Activated CD4-positive, alpha-beta memory T cell treated with anti-CD3 and anti-CD28 coated beads for 36 hours (primary cell): ENCODE measurements at regions not wholly inside any gene's neighbourhood (a gene's known extent, or its start where the extent isn't known, plus 50 kb on each side); places are given as distances from the start of the nearest gene placed in this dataset.
"Not testable (repeated sequence)": the region's sequence is repeated elsewhere in the genome, so short reads cannot be mapped to it uniquely, and the experiment has no call there.

Source experiments
- CTCF ChIA-PET: fragments of 350-600 bp; sonication (Branson Sonifier 250); formaldehyde crosslinking; loops from one replicate; lab custom pipeline; 2021; ENCODE audit warnings: antibody characterized with exemption, inconsistent platforms; lab: Charles Lee
- POLR2A ChIA-PET: fragments of 350-600 bp; sonication (Branson Sonifier 250); formaldehyde crosslinking; loops from one replicate; lab custom pipeline; 2021; ENCODE audit warnings: antibody characterized with exemption; lab: Charles Lee
- DNase-seq: peaks from one replicate; pipeline ENCODE4 v3.0.0-alpha.2; 2020
- H3K27ac Mint-ChIP-seq: one replicate; pipeline ENCODE4 v1.8.0; 2021; ENCODE audit warnings: mixed read lengths
- H3K27me3 Mint-ChIP-seq: one replicate; pipeline ENCODE4 v1.8.0; 2021; ENCODE audit warnings: mixed read lengths
- H3K36me3 Mint-ChIP-seq: one replicate; pipeline ENCODE4 v1.8.0; 2021; ENCODE audit warnings: mixed read lengths
- H3K4me1 Mint-ChIP-seq: one replicate; pipeline ENCODE4 v1.8.0; 2021; ENCODE audit warnings: low read depth, mixed read lengths
- H3K4me3 Mint-ChIP-seq: one replicate; pipeline ENCODE4 v1.8.0; 2021; ENCODE audit warnings: mild to moderate bottlenecking, mixed read lengths
- H3K9me3 Mint-ChIP-seq: one replicate; pipeline ENCODE4 v1.8.0; 2021; ENCODE audit warnings: mixed read lengths
- intact Hi-C: fragments of 100-400 bp; cut with micrococcal nuclease; formaldehyde crosslinking; loops from one replicate; pipeline ENCODE4 v1.15.1; 2023

GRCh38 chr13:95391785-95392184 lies 90.5 kb upstream of the ABCC4 start:
- intact Hi-C loops: no loop called here
- no peak overlapping the region for H3K27ac Mint-ChIP-seq
- ChIA-PET CTCF (interaction anchor here (1.0 kb wide), 1 partner anchor 12 kb away, joined by 3 read pairs; no protein-coding TSS in a partner anchor), POLR2A (no interaction called here)
- H3K9me3 Mint-ChIP-seq: no peaks in the 10 kb centered on the region
- no peaks in the 10 kb centered on the region for H3K4me1 Mint-ChIP-seq
- H3K36me3 Mint-ChIP-seq: no peaks in the 10 kb centered on the region
- peaks cover 15% of the 10 kb centered on the region for H3K27me3 Mint-ChIP-seq
- DNase-seq: no peak
- H3K4me3 Mint-ChIP-seq: no peak overlapping the region

GRCh38 chr13:95392597-95392996 lies 91.3 kb upstream of the ABCC4 start:
- no peaks in the 10 kb centered on the region for H3K36me3 Mint-ChIP-seq
- intact Hi-C loops: no loop called here
- ChIA-PET POLR2A (no interaction called here), CTCF (interaction anchor here (1.0 kb wide), 1 partner anchor 12 kb away, joined by 3 read pairs; no protein-coding TSS in a partner anchor)
- no peaks in the 10 kb centered on the region for H3K4me1 Mint-ChIP-seq
- no peak for DNase-seq
- peaks cover 15% of the 10 kb centered on the region for H3K27me3 Mint-ChIP-seq
- no peak overlapping the region for H3K27ac Mint-ChIP-seq
- H3K9me3 Mint-ChIP-seq: no peaks in the 10 kb centered on the region
- no peak overlapping the region for H3K4me3 Mint-ChIP-seq

GRCh38 chr13:95403349-95404140 lies 102.3 kb upstream of the ABCC4 start:
- H3K4me1 Mint-ChIP-seq: peaks cover 5% of the 10 kb centered on the region
- H3K9me3 Mint-ChIP-seq: no peaks in the 10 kb centered on the region
- CTCF ChIA-PET: interaction anchor here (0.8 to 10.4 kb wide), 46 partner anchors 9 to 968 kb away, joined by 3 to 233 read pairs (median 6); partner anchors contain the start of gene ABCC4
- intact Hi-C loops: loop anchor here (1.0 to 10.0 kb wide), 7 partner anchors 23 to 969 kb away; no protein-coding TSS in a partner anchor
- no peak overlapping the region for H3K27ac Mint-ChIP-seq
- H3K4me3 Mint-ChIP-seq: peak overlapping the region; percentile 79
- peak; percentile 14 for DNase-seq
- POLR2A ChIA-PET: no interaction called here
- peaks cover 6% of the 10 kb centered on the region for H3K27me3 Mint-ChIP-seq
- no peaks in the 10 kb centered on the region for H3K36me3 Mint-ChIP-seq

DNA sequence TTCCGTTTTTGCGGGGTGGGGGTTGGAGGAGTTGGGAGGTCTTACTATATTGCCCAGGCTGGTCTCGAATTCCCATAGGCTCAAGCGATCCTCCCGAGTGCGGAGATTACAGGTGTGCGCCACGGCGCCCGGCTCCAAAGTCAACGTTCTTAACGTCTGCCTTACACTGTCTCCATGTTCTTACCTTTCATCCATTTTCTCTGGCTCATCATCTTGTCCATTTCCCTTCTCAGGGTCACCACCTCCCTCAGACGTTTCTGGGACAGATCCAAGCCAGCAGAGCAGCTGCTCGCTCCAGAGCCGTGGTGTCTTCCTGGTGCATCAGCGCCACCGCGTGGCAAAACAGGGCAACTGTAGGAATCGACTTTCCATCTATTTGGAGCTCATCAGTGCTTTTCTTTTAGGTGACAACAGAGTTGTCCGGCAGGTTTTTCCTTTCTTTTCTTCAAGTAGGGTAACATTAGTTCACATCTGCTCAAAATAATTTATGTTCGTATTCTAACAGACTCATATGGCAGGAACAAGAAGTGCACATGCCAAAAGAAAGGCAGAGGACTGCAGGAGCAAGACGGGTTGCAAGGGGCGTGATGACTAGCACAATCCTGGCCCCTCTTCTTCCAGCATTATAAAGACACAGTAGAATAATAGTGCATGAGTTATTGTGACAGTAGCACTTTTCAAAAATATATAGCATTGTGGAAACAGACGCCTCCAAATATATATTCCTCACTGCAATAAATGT lies 103.1 kb upstream of the ABCC4 start:
- intact Hi-C loops: loop anchor here (1.0 to 10.0 kb wide), 7 partner anchors 24 to 970 kb away; no protein-coding TSS in a partner anchor
- peak; percentile 84 for DNase-seq
- H3K27me3 Mint-ChIP-seq: peaks cover 6% of the 10 kb centered on the region
- peaks cover 5% of the 10 kb centered on the region for H3K4me1 Mint-ChIP-seq
- H3K9me3 Mint-ChIP-seq: no peaks in the 10 kb centered on the region
- CTCF ChIA-PET: interaction anchor here (0.6 to 10.4 kb wide), 63 partner anchors 9 to 969 kb away, joined by 3 to 233 read pairs (median 4); partner anchors contain the start of gene ABCC4
- no peaks in the 10 kb centered on the region for H3K36me3 Mint-ChIP-seq
- no peak overlapping the region for H3K27ac Mint-ChIP-seq
- POLR2A ChIA-PET: interaction anchor here (0.7 kb wide), 1 partner anchor 220 kb away, joined by 3 read pairs; no protein-coding TSS in a partner anchor
- H3K4me3 Mint-ChIP-seq: peak overlapping the region; percentile 79

- Mint-ChIP-seq H3K27ac (no peak overlapping the region), H3K4me1 (peaks cover 5% of the 10 kb centered on the region), H3K27me3 (peaks cover 6% of the 10 kb centered on the region), H3K9me3 (no peaks in the 10 kb centered on the region), H3K4me3 (no peak overlapping the region), H3K36me3 (no peaks in the 10 kb centered on the region)
- no peak for DNase-seq
- intact Hi-C loops: loop anchor here (10.0 kb wide), 3 partner anchors 421 to 971 kb away; no protein-coding TSS in a partner anchor
- POLR2A ChIA-PET: no interaction called here
- CTCF ChIA-PET: interaction anchor here (0.7 to 10.4 kb wide), 5 partner anchors 24 to 732 kb away, joined by 3 to 233 read pairs (median 4); no protein-coding TSS in a partner anchor
Measured at GRCh38 chr13:95406176-95406575, 104.9 kb upstream of the ABCC4 start.

DNA sequence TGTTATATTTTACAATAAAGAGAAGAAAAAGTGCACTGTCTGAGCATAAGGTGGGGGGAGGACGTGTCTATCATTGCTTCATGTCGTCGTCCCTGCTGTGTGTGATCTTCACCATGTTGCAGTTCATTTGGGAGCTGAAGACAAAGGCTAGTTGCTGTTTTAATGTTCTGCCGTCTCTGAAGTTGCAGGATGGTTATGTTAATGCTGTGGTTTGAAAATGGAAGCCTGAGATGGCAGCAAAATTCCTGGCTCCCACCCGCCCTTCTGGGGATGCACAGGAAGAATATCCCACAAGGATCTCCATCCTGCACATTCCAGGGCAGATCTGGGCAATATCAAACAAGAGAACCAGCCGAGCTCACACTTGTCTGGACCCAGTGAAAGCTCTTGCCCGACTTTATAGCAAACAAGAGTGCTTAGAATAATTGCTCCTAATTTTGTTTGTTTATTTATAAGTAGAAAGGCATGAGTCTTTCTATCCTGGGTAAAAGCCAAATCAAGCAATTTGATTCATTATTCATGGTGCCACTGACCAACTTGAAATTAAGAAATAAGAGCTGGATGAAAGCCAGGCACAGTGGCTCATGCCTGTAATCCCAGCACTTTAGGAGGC lies 110.3 kb upstream of the ABCC4 start:
- Mint-ChIP-seq H3K27ac (no peak overlapping the region), H3K4me1 (no peaks in the 10 kb centered on the region), H3K9me3 (no peaks in the 10 kb centered on the region), H3K27me3 (peaks cover 2% of the 10 kb centered on the region), H3K4me3 (no peak overlapping the region), H3K36me3 (no peaks in the 10 kb centered on the region)
- CTCF ChIA-PET: interaction anchor here (0.7 to 1.2 kb wide), 2 partner anchors 31 to 220 kb away, joined by 3 to 4 read pairs; no protein-coding TSS in a partner anchor
- intact Hi-C loops: no loop called here
- POLR2A ChIA-PET: no interaction called here
- DNase-seq: no peak

DNA sequence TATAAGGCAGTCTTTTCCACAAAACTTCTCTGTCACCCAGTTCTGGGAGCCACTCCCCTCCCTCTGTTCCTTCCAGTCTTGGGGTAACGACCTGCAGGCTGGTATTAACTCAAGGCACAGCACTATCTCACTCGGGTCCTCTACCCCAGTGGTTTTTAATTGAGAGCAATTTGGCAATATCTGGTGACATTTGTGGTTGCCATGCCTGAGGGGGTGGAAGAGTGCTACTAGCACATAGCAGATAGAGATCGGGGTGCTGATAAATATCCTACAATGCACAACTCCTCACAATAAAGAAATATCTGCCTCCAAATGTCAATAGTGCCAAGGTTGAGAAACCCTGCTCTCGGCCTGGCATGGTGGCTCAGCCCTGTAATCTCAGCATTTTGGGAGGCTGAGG lies 117.7 kb upstream of the ABCC4 start:
- Mint-ChIP-seq H3K27ac (no peak overlapping the region), H3K36me3 (no peaks in the 10 kb centered on the region), H3K4me1 (no peaks in the 10 kb centered on the region), H3K9me3 (peaks cover 2% of the 10 kb centered on the region), H3K27me3 (peaks cover 6% of the 10 kb centered on the region), H3K4me3 (no peak overlapping the region)
- ChIA-PET POLR2A (no interaction called here), CTCF (interaction anchor here (2.6 kb wide), 1 partner anchor 15 kb away, joined by 13 read pairs; no protein-coding TSS in a partner anchor)
- no peak for DNase-seq
- intact Hi-C loops: no loop called here

DNA sequence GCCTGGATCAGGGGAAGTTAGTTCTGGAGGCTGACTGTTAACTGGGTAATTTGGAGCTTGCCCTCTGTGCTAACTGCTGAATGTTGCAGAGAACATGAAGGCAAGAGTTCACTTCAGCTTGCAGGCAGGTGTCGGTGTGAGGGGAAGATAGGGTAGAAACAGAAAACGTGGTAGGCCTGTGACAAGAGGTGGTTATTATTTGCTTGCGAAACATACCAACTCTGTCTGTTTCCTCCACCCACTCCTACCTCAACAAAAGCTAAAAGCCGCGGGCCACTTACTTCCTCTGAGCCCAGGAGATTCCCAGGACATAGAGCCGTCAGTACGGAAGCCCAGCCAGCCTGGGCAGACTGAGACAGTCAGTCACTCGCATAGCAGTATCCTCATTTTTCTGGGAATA lies 119.2 kb upstream of the ABCC4 start:
- intact Hi-C loops: no loop called here
- ChIA-PET CTCF (interaction anchor here (0.6 to 1.3 kb wide), 2 partner anchors 16 to 223 kb away, joined by 3 to 7 read pairs; no protein-coding TSS in a partner anchor), POLR2A (no interaction called here)
- Mint-ChIP-seq H3K27ac (no peak overlapping the region), H3K9me3 (peaks cover 2% of the 10 kb centered on the region), H3K36me3 (no peaks in the 10 kb centered on the region), H3K27me3 (peaks cover 6% of the 10 kb centered on the region), H3K4me1 (no peaks in the 10 kb centered on the region), H3K4me3 (no peak overlapping the region)
- no peak for DNase-seq

- Mint-ChIP-seq H3K36me3 (no peaks in the 10 kb centered on the region), H3K9me3 (peaks cover 2% of the 10 kb centered on the region), H3K4me3 (no peak overlapping the region), H3K27ac (no peak overlapping the region), H3K4me1 (no peaks in the 10 kb centered on the region), H3K27me3 (peaks cover 8% of the 10 kb centered on the region)
- intact Hi-C loops: no loop called here
- no peak for DNase-seq
- POLR2A ChIA-PET: no interaction called here
- CTCF ChIA-PET: interaction anchor here (0.7 kb wide), 1 partner anchor 21 kb away, joined by 4 read pairs; no protein-coding TSS in a partner anchor
Measured at GRCh38 chr13:95426631-95427030, 125.4 kb upstream of the ABCC4 start.

- POLR2A ChIA-PET, DNase-seq, H3K4me1 Mint-ChIP-seq, H3K9me3 Mint-ChIP-seq, H3K27ac Mint-ChIP-seq, H3K4me3 Mint-ChIP-seq, intact Hi-C loops, H3K36me3 Mint-ChIP-seq, H3K27me3 Mint-ChIP-seq, CTCF ChIA-PET: not testable (repeated sequence)
Measured at GRCh38 chr13:95430525-95430924, 122.0 kb upstream of the CLDN10 start.

DNA sequence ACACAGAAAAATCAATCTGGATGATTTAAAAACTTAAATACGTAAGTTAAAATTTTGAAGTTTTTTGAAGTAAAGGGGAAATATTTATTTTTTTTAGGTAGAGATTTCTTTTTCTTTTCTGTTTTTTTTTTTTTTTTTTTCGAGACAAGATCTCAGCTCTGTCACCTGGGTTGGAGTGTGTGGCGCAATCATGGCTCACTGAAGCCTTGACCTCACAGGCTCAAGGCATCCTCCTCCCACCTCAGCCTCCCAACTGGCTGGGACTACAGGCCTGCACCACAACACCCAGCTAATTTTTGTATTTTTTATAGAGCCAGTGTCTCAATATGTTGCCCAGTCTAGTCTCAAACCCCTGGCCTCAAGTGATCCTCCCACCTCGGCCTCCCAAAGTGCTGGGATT lies 120.4 kb upstream of the CLDN10 start:
- Mint-ChIP-seq H3K4me3 (no peak overlapping the region), H3K27ac (no peak overlapping the region), H3K27me3 (peaks cover 4% of the 10 kb centered on the region), H3K36me3 (no peaks in the 10 kb centered on the region), H3K9me3 (no peaks in the 10 kb centered on the region), H3K4me1 (no peaks in the 10 kb centered on the region)
- no peak for DNase-seq
- ChIA-PET CTCF (no interaction called here), POLR2A (no interaction called here)
- intact Hi-C loops: no loop called here
